Mesenteric fat pad (tissue), 1 donor: ENCODE measurements at regions not wholly inside any gene's neighbourhood (a gene's known extent, or its start where the extent isn't known, plus 50 kb on each side); places are given as distances from the start of the nearest gene placed in this dataset.

Experiments used
- DNase-seq: peaks from one replicate; pipeline ENCODE4 v3.0.0-alpha.2; 2020; ENCODE audit warnings: low spot score
- donor health status: DM: yes; HTN: yes; CAD: no.

DNA sequence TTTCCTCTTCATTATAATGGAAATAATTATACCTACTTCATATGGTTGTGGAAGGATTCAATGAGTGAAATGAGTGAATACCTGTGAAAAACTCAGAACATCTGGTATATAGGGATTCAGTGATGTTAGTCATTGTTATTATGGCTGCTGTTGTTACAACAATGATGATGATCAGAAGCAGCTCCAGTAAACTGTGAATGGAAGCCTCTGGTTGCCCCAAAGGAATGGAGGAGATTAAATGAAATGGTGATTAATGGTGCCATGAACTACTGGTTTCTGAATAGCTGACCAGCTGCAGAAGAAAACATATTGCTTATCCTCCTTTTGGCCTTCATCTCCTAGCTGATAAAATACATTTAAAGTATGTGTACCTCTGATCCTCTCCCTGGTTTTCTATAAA is 372.0 kb downstream of the ARHGEF28 start:
- no peak for DNase-seq

DNA sequence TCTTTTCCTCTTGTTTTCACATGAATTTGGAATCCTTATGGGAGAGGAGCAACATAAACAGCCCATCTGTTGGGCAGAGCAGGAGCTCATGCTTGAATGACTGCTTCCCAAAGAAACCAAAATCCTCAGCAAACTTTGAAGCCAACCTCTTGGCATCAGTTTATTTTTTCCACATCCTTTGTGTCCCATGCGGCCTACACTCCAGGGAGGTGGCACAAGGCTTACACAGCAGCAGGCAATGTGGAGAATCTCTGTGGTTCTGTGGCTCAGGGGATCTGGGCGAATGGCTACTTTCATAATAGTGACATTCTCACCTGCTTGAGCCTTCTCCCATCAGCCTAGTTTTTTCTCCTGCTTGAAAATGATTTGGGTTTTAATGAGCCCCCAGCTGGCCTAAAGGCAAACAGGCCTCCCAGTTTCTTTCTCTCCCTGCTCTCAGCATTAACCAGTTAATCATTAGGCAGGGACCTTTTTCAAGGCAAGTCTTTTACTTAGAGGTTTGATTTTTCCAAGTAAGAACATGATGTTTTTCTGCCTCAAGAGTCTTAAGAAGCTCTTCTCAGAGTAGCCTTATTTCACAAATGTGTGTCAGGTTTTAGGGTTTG is 370.3 kb downstream of the ARHGEF28 start:
- DNase-seq: no peak

DNA sequence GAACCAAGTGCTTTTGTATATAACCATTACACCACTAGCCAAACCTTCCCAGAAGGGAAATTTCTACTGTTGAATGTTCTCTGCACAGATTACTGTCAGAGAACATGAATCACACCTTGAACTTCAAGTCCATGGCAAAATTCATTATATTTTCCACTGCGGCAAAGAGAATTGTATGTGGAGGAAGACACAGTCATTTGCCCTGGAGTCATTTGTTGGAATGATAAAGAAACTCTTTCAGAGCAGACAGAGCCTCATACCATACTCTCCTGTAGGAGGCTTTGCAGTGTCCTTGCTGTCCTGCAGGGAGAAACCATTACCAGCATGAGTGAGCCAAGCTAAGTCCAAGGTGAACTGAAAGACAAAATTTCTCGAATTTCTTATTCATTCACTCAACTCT is 369.0 kb downstream of the ARHGEF28 start:
- DNase-seq: no peak
